Superior temporal gyrus (tissue), 1 donor: ENCODE measurements at regions not wholly inside any gene's neighbourhood (a gene's known extent, or its start where the extent isn't known, plus 50 kb on each side); places are given as distances from the start of the nearest gene placed in this dataset.
"Not testable (repeated sequence)": the region's sequence is repeated elsewhere in the genome, so short reads cannot be mapped to it uniquely, and the experiment has no call there.

Source experiments
- DNase-seq: peaks from one replicate; pipeline ENCODE4 v3.0.0-alpha.2; 2016; ENCODE audit errors: extremely low spot score

- DNase-seq: no peak
Observed at GRCh38 chr18:1133541-1133940, 228.9 kb downstream of the ADCYAP1 start.

GRCh38 chr18:1147730-1148129, 243.1 kb downstream of the ADCYAP1 start:
- DNase-seq: no peak

GRCh38 chr18:1149709-1150108, 245.0 kb downstream of the ADCYAP1 start:
- DNase-seq: no peak

- no peak for DNase-seq
Observed at GRCh38 chr18:1150344-1150743, 245.7 kb downstream of the ADCYAP1 start.

GRCh38 chr18:1152958-1153357, 248.3 kb downstream of the ADCYAP1 start:
- DNase-seq: not testable (repeated sequence)

GRCh38 chr18:1173593-1173992, 268.9 kb downstream of the ADCYAP1 start:
- no peak for DNase-seq

- no peak for DNase-seq
Observed at GRCh38 chr18:1177232-1177631, 272.6 kb downstream of the ADCYAP1 start.

GRCh38 chr18:1191341-1191740, 286.7 kb downstream of the ADCYAP1 start:
- DNase-seq: no peak

- DNase-seq: no peak
Observed at GRCh38 chr18:1213126-1213525, 308.5 kb downstream of the ADCYAP1 start.

- no peak for DNase-seq
Observed at GRCh38 chr18:1222880-1223279, 318.2 kb downstream of the ADCYAP1 start.

- DNase-seq: no peak
Observed at GRCh38 chr18:1227025-1227424, 322.4 kb downstream of the ADCYAP1 start.

- no peak for DNase-seq
Observed at GRCh38 chr18:1229634-1230033, 325.0 kb downstream of the ADCYAP1 start.

GRCh38 chr18:1232867-1233266, 328.2 kb downstream of the ADCYAP1 start:
- no peak for DNase-seq

GRCh38 chr18:1240701-1241100, 336.0 kb downstream of the ADCYAP1 start:
- DNase-seq: no peak

- no peak for DNase-seq
Observed at GRCh38 chr18:1244397-1245122, 339.9 kb downstream of the ADCYAP1 start.

GRCh38 chr18:1246827-1247226, 342.2 kb downstream of the ADCYAP1 start:
- DNase-seq: no peak

GRCh38 chr18:1252534-1252933, 347.9 kb downstream of the ADCYAP1 start:
- DNase-seq: no peak

GRCh38 chr18:1252936-1253335, 348.3 kb downstream of the ADCYAP1 start:
- DNase-seq: no peak

GRCh38 chr18:1253827-1254226, 349.2 kb downstream of the ADCYAP1 start:
- no peak for DNase-seq

GRCh38 chr18:1261054-1261453, 356.4 kb downstream of the ADCYAP1 start:
- DNase-seq: no peak

- DNase-seq: no peak
Observed at GRCh38 chr18:1267021-1267420, 362.4 kb downstream of the ADCYAP1 start.

GRCh38 chr18:1270081-1270480, 365.4 kb downstream of the ADCYAP1 start:
- no peak for DNase-seq

GRCh38 chr18:1273469-1273868, 368.8 kb downstream of the ADCYAP1 start:
- no peak for DNase-seq

GRCh38 chr18:1292167-1292566, 387.5 kb downstream of the ADCYAP1 start:
- no peak for DNase-seq
